Keratinocyte (primary cell): ENCODE measurements at regions not wholly inside any gene's neighbourhood (a gene's known extent, or its start where the extent isn't known, plus 50 kb on each side); places are given as distances from the start of the nearest gene placed in this dataset.

ENCODE experiments used
- DNase-seq: peaks from one replicate; pipeline ENCODE4 v3.0.0-alpha.2; 2011; ENCODE audit warnings: low read depth, missing footprints, low spot score
- FAIRE-seq: peaks from 2 replicates; lab custom pipeline; 2011; peaks lifted over from hg19 to GRCh38; lab: Jason Lieb, UNC
- H2AFZ ChIP-seq: 2 replicates; pipeline ENCODE4 v1.6.0; 2012; ENCODE audit warnings: low read length, control low read depth, inconsistent platforms; ENCODE audit not compliant: control insufficient read depth
- H3K27ac ChIP-seq: 2 replicates; pipeline ENCODE4 v1.5.1; 2011; ENCODE audit warnings: low read length; ENCODE audit not compliant: control insufficient read depth, insufficient read depth
- H3K27me3 ChIP-seq: 3 replicates; pipeline ENCODE4 v1.6.0; 2011; ENCODE audit warnings: low read length; ENCODE audit not compliant: control insufficient read depth, insufficient read depth; ENCODE audit errors: extremely low read depth
- H3K36me3 ChIP-seq, 2 experiments: 2 replicates in 1 of 2; 3 replicates in 1 of 2; pipeline ENCODE4 v1.5.1; 2011; ENCODE audit warnings: low read length in 2 of 2, mild to moderate bottlenecking in 1 of 2; ENCODE audit not compliant: control insufficient read depth in 2 of 2, insufficient read depth in 2 of 2; ENCODE audit errors: extremely low read depth in 1 of 2
- H3K4me1 ChIP-seq: 3 replicates; pipeline ENCODE4 v1.5.1; 2011; ENCODE audit warnings: low read length; ENCODE audit not compliant: control insufficient read depth, insufficient read depth; ENCODE audit errors: extremely low read depth
- H3K4me2 ChIP-seq: 3 replicates; pipeline ENCODE4 v1.6.0; 2011; ENCODE audit warnings: low read depth, low read length; ENCODE audit not compliant: control insufficient read depth, insufficient read depth; ENCODE audit errors: extremely low read depth
- H3K4me3 ChIP-seq, 3 experiments: fragments of 200-600 bp in 1 of 3; sonication (generic) in 1 of 3; 2 replicates in 2 of 3; 3 replicates in 1 of 3; pipeline ENCODE4 v1.5.1; 2011 to 2016; ENCODE audit warnings: low read length in 3 of 3, mild to moderate bottlenecking in 3 of 3, control low read depth in 2 of 3, inconsistent platforms in 1 of 3, low read depth in 1 of 3, mixed read lengths in 1 of 3, mixed run types in 1 of 3, moderate library complexity in 1 of 3; ENCODE audit not compliant: control insufficient read depth in 2 of 3, insufficient read depth in 2 of 3; ENCODE audit errors: extremely low read depth in 1 of 3
- H3K79me2 ChIP-seq: 2 replicates; pipeline ENCODE4 v1.6.0; 2012; ENCODE audit warnings: low read length; ENCODE audit not compliant: control insufficient read depth, insufficient read depth
- H3K9ac ChIP-seq: 3 replicates; pipeline ENCODE4 v1.6.0; 2011; ENCODE audit warnings: low read length; ENCODE audit not compliant: control insufficient read depth, insufficient read depth; ENCODE audit errors: extremely low read depth
- H3K9me1 ChIP-seq: 3 replicates; pipeline ENCODE4 v1.6.0; 2011; ENCODE audit warnings: low read length; ENCODE audit not compliant: control insufficient read depth, insufficient read depth; ENCODE audit errors: extremely low read depth
- H3K9me3 ChIP-seq: 2 replicates; pipeline ENCODE4 v1.5.1; 2012; ENCODE audit warnings: low read depth, low read length; ENCODE audit not compliant: control insufficient read depth
- H4K20me1 ChIP-seq: 3 replicates; pipeline ENCODE4 v1.6.0; 2011; ENCODE audit warnings: low read length; ENCODE audit not compliant: control insufficient read depth, insufficient read depth; ENCODE audit errors: extremely low read depth
- EZH2 ChIP-seq: IDR thresholded peaks from one replicate; pipeline ENCODE4 v1.6.1; 2012; ENCODE audit warnings: inconsistent platforms, mild to moderate bottlenecking, low read length, moderate library complexity
- dilution Hi-C: fragments of 300-500 bp; cut with MboI; formaldehyde crosslinking; loops from one replicate; pipeline ENCODE4 v1.7.0; 2020; ENCODE audit warnings: low sequenced_read_pairs; ENCODE audit not compliant: extremely low pct_ligation_motif_present
- TF ChIP-seq, protein P1 (sequence below), 3 experiments: IDR thresholded peaks in 1 of 3; conservative IDR thresholded peaks in 1 of 3; optimal IDR thresholded peaks in 1 of 3; 2 replicates in 2 of 3; 3 replicates in 1 of 3; pipeline versions ENCODE3 to v1.5.1; 2011; ENCODE audit warnings: low read length in 3 of 3, mild to moderate bottlenecking in 3 of 3, moderate library complexity in 2 of 3, control low read depth in 1 of 3, inconsistent platforms in 1 of 3; ENCODE audit not compliant: insufficient read depth in 2 of 3; ENCODE audit errors: extremely low read depth in 1 of 3

DNA sequence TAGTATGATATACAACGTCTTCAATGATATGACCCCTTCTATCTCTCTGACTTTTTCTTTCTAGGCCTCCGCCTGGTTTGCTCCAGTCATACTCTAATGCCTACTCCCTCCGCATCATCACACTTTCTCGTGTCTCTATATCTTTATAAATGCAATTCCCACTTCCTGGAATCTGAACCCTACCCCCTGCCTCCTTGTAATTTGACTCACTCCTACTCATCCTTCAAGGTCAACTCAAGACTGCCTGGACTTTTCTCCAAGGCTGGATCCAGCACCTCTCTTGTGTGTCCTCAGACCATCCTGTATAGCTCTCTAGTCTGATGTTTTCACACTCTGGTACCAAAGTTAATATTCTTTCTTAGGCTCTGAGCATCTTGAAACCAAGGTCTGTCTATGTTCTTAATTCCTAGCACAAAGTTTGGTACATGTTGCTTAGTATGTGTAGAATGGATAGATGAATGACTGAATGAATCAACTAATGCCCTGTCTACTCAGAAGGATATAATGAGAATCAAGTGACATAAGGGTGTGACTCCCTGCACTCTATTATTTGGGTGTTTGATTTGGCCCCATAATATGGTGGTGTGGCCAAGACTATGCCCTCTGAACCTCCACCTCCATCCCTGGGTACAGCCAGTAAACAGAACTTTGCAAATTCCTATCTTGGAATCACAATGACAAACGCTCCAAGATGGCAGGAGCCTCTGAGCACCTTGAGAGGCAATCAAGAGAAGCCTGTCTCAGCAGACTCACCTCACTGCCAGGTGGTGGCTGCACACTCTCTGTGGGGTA lies 74.3 kb upstream of the SERP2 start:
- no peak for DNase-seq
- H3K9ac ChIP-seq = no peak overlapping the region

DNA sequence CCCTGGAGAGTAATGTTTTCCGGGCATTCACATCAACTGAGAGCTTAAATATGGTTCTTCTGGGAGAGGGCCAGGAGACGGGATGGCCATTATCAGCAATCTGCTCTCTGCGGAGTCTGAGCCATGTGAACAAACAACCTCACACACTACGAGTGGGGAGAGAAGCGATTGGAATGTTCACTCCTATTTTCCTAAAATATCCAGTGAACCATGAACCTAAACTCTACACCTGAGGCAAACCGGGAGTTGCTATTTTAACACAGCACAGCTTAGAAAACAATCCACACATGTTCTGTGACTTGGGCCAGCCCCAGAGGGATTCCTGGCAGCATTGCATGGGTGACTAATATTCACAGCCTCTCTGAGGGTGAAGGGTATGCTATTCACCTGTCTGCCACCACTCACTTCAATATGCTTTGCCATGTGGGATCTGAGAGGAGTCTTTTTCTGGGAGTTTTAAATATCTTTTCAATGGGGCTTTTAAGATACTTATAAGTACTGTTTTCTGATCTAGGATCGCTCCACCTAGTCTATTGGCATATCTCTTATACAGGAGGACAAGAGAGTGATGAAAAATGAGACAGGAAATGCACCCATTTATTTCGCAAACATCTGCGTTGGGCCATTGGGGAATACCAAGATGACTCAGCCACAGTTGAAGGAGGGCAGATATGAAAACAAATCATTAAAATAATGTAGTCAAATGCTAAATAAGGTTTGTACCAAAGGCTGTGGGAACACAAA lies 72.6 kb upstream of the SERP2 start:
- H3K4me3 ChIP-seq = peak overlapping the region in 1 of 3 experiments; percentile 35

More for the DNA sequence above, 74.3 kb upstream of the SERP2 start:
- no peaks in the 10 kb centered on the region for H3K36me3 ChIP-seq
- H3K9me3 ChIP-seq = no peaks in the 10 kb centered on the region
- no peaks in the 10 kb centered on the region for H3K9me1 ChIP-seq
- dilution Hi-C loops = no loop called here
- H3K27ac ChIP-seq = no peak overlapping the region
- no peak for FAIRE-seq
- peaks cover 27% of the 10 kb centered on the region for H3K4me1 ChIP-seq
- no peak overlapping the region for H3K4me2 ChIP-seq
- H3K4me3 ChIP-seq = no peak overlapping the region
- no peaks in the 10 kb centered on the region for H4K20me1 ChIP-seq
- no peaks in the 10 kb centered on the region for H3K27me3 ChIP-seq
- no peak overlapping the region for H2AFZ ChIP-seq
- TF ChIP-seq EZH2 = no peak
- TF ChIP-seq, protein P1, sequence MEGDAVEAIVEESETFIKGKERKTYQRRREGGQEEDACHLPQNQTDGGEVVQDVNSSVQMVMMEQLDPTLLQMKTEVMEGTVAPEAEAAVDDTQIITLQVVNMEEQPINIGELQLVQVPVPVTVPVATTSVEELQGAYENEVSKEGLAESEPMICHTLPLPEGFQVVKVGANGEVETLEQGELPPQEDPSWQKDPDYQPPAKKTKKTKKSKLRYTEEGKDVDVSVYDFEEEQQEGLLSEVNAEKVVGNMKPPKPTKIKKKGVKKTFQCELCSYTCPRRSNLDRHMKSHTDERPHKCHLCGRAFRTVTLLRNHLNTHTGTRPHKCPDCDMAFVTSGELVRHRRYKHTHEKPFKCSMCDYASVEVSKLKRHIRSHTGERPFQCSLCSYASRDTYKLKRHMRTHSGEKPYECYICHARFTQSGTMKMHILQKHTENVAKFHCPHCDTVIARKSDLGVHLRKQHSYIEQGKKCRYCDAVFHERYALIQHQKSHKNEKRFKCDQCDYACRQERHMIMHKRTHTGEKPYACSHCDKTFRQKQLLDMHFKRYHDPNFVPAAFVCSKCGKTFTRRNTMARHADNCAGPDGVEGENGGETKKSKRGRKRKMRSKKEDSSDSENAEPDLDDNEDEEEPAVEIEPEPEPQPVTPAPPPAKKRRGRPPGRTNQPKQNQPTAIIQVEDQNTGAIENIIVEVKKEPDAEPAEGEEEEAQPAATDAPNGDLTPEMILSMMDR (optimal IDR thresholded peaks at IDR 0.05 in 1 of 3, IDR thresholded peaks at IDR 0.05 in 1 of 3, conservative IDR thresholded peaks at IDR 0.05 in 1 of 3; ENCODE audit: extremely low read depth in 1 of 3, insufficient read depth in 2 of 3, low read length in 3 of 3) = no peak
- H3K79me2 ChIP-seq = no peaks in the 10 kb centered on the region

More for the DNA sequence above, 72.6 kb upstream of the SERP2 start:
- no peaks in the 10 kb centered on the region for H4K20me1 ChIP-seq
- peak; percentile 95 for FAIRE-seq
- no peaks in the 10 kb centered on the region for H3K9me3 ChIP-seq
- TF ChIP-seq EZH2 = no peak
- TF ChIP-seq, protein P1 (optimal IDR thresholded peaks at IDR 0.05 in 1 of 3, IDR thresholded peaks at IDR 0.05 in 1 of 3, conservative IDR thresholded peaks at IDR 0.05 in 1 of 3; ENCODE audit: extremely low read depth in 1 of 3, insufficient read depth in 2 of 3, low read length in 3 of 3) = no peak
- H3K9me1 ChIP-seq = no peaks in the 10 kb centered on the region
- peak overlapping the region; percentile 73 for H3K9ac ChIP-seq
- DNase-seq = no peak
- peak overlapping the region; percentile 99 for H3K27ac ChIP-seq
- dilution Hi-C loops = no loop called here
- peaks cover 38% of the 10 kb centered on the region for H3K4me1 ChIP-seq
- peak overlapping the region; percentile 80 for H2AFZ ChIP-seq
- no peaks in the 10 kb centered on the region for H3K79me2 ChIP-seq
- peak overlapping the region; percentile 75 for H3K4me2 ChIP-seq
- H3K36me3 ChIP-seq = no peaks in the 10 kb centered on the region
- no peaks in the 10 kb centered on the region for H3K27me3 ChIP-seq
